Mesenchymal stem cell (in vitro differentiated cells and primary cell): ENCODE measurements at regions not wholly inside any gene's neighbourhood (a gene's known extent, or its start where the extent isn't known, plus 50 kb on each side); places are given as distances from the start of the nearest gene placed in this dataset.

Experiments used
- DNase-seq: peaks from one replicate; pipeline ENCODE4 v3.0.0-alpha.2; 2013
- H2AFZ ChIP-seq: one replicate; pipeline ENCODE4 v1.6.1; 2013; ENCODE audit warnings: low read depth, mild to moderate bottlenecking, control low read depth, inconsistent platforms, low read length, moderate library complexity
- H2AK5ac ChIP-seq: 2 replicates; pipeline ENCODE4 v1.6.1; 2013; ENCODE audit warnings: low read length, moderate library complexity, mild to moderate bottlenecking, inconsistent platforms; ENCODE audit not compliant: severe bottlenecking
- H2BK120ac ChIP-seq: one replicate; pipeline ENCODE4 v1.6.1; 2013; ENCODE audit warnings: low read depth, mild to moderate bottlenecking, inconsistent platforms, low read length, moderate library complexity
- H2BK12ac ChIP-seq, 2 experiments: one replicate each; pipeline ENCODE4 v1.6.1; 2013; ENCODE audit warnings: inconsistent platforms in 2 of 2, low read length in 2 of 2, mild to moderate bottlenecking in 2 of 2, moderate library complexity in 2 of 2, control low read depth in 1 of 2
- H2BK15ac ChIP-seq: one replicate; pipeline ENCODE4 v1.6.1; 2013; ENCODE audit warnings: mild to moderate bottlenecking, low read depth, inconsistent platforms; ENCODE audit not compliant: poor library complexity, severe bottlenecking
- H2BK5ac ChIP-seq: 2 replicates; pipeline ENCODE4 v1.6.1; 2013; ENCODE audit warnings: low read depth, mild to moderate bottlenecking, low read length, control low read depth, inconsistent platforms; ENCODE audit not compliant: poor library complexity, severe bottlenecking
- H3K14ac ChIP-seq, 2 experiments: one replicate each; pipeline ENCODE4 v1.6.1; 2013; ENCODE audit warnings: inconsistent platforms in 2 of 2, low read length in 2 of 2, control low read depth in 1 of 2, mild to moderate bottlenecking in 1 of 2, moderate library complexity in 1 of 2
- H3K18ac ChIP-seq, 2 experiments: one replicate each; pipeline ENCODE4 v1.6.1; 2013; ENCODE audit warnings: inconsistent platforms in 2 of 2, low read length in 2 of 2, control low read depth in 1 of 2, low read depth in 1 of 2, mild to moderate bottlenecking in 1 of 2
- H3K23ac ChIP-seq, 2 experiments: one replicate each; pipeline ENCODE4 v1.6.1; 2013; ENCODE audit warnings: inconsistent platforms in 2 of 2, low read length in 2 of 2, mild to moderate bottlenecking in 2 of 2, moderate library complexity in 2 of 2, control low read depth in 1 of 2
- H3K27ac ChIP-seq: 2 replicates; pipeline ENCODE4 v1.5.1; 2013; ENCODE audit warnings: mild to moderate bottlenecking, moderate library complexity, low read length, control low read depth, inconsistent platforms; ENCODE audit not compliant: poor library complexity, severe bottlenecking
- H3K27me3 ChIP-seq, 2 experiments: 2 replicates each; pipeline versions ENCODE4 v1.6.1 to v1.7.0; 2013; ENCODE audit warnings: low read length in 2 of 2, mild to moderate bottlenecking in 2 of 2, moderate library complexity in 2 of 2, control low read depth in 1 of 2, inconsistent platforms in 1 of 2; ENCODE audit not compliant: control insufficient read depth in 1 of 2, insufficient read depth in 1 of 2
- H3K36me3 ChIP-seq, 2 experiments: 2 replicates each; pipeline versions ENCODE4 v1.6.1 to v1.7.0; 2013; ENCODE audit warnings: low read length in 2 of 2, control low read depth in 1 of 2, inconsistent platforms in 1 of 2, low read depth in 1 of 2, mild to moderate bottlenecking in 1 of 2; ENCODE audit not compliant: insufficient read depth in 2 of 2, control insufficient read depth in 1 of 2
- H3K4ac ChIP-seq, 2 experiments: one replicate each; pipeline ENCODE4 v1.6.1; 2013; ENCODE audit warnings: inconsistent platforms in 2 of 2, low read length in 2 of 2, mild to moderate bottlenecking in 2 of 2, moderate library complexity in 2 of 2, control low read depth in 1 of 2, low read depth in 1 of 2
- H3K4me1 ChIP-seq: 2 replicates; pipeline ENCODE4 v1.6.1; 2013; ENCODE audit warnings: low read depth, low read length, control low read depth; ENCODE audit not compliant: control insufficient read depth, insufficient read depth
- H3K4me2 ChIP-seq: 2 replicates; pipeline ENCODE4 v1.6.1; 2013; ENCODE audit warnings: low read length, mild to moderate bottlenecking, inconsistent platforms; ENCODE audit not compliant: poor library complexity, severe bottlenecking
- H3K4me3 ChIP-seq, 2 experiments: 2 replicates each; pipeline versions ENCODE4 v1.5.1 to v1.7.0; 2013; ENCODE audit warnings: low read length in 2 of 2, mild to moderate bottlenecking in 2 of 2, control low read depth in 1 of 2, low read depth in 1 of 2; ENCODE audit not compliant: insufficient read depth in 1 of 2
- H3K79me1 ChIP-seq: replicated peaks from 2 replicates; pipeline ENCODE4 v1.6.1; 2013; ENCODE audit warnings: mild to moderate bottlenecking, control low read depth, low read length, inconsistent platforms; ENCODE audit not compliant: poor library complexity, severe bottlenecking
- H3K9ac ChIP-seq: 2 replicates; pipeline ENCODE4 v1.7.0; 2013; ENCODE audit warnings: mild to moderate bottlenecking, low read length, moderate library complexity
- H3K9me3 ChIP-seq: 2 replicates; pipeline ENCODE4 v1.7.0; 2013; ENCODE audit warnings: mild to moderate bottlenecking, low read length; ENCODE audit not compliant: control insufficient read depth
- H4K8ac ChIP-seq: one replicate; pipeline ENCODE4 v1.6.1; 2013; ENCODE audit warnings: inconsistent platforms, mild to moderate bottlenecking, low read length, moderate library complexity
- H4K91ac ChIP-seq: one replicate; pipeline ENCODE4 v1.6.1; 2013; ENCODE audit warnings: mild to moderate bottlenecking, low read length, inconsistent platforms
- WGBS: methylation state at CpG from one replicate; pipeline ENCODE4 v1.1.7; 2013; ENCODE audit warnings: mixed read lengths; 5-methylcytosine and 5-hydroxymethylcytosine counted together

DNA sequence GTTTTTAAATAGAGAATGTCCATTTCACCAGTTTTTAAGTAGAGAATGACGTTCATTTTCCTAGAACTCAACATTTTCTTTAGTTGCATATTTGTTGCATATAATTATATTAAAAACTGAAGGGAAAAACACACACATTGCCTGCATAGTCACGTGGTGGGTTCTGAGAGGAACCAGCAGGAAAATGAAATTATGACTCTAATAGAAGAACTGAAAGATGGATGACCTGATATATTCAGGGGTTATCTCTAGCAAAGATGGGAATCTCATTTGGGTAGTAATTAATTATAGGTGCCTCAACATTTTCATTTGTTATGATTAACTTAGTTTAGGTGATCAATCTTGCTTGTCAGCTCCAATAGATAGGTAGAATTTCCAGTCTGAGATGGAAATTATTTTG is 288.3 kb downstream of the TRIB2 start:
- H2AK5ac ChIP-seq, result no peak overlapping the region
- no peaks in the 10 kb centered on the region for H3K9me3 ChIP-seq
- H3K79me1 ChIP-seq, result no peaks in the 10 kb centered on the region
- H3K4me2 ChIP-seq, result no peak overlapping the region
- H2BK12ac ChIP-seq, result no peak overlapping the region
- no peak overlapping the region for H3K4ac ChIP-seq
- WGBS, result 80% methylated on average over 1 of the region's 2 CpGs
- no peak overlapping the region for H3K18ac ChIP-seq
- no peaks in the 10 kb centered on the region for H3K27me3 ChIP-seq
- H3K4me3 ChIP-seq, result peak overlapping the region in 1 of 2 experiments; percentile 13
- no peak overlapping the region for H2BK5ac ChIP-seq
- H4K8ac ChIP-seq, result no peak overlapping the region
- no peak overlapping the region for H3K14ac ChIP-seq
- no peak overlapping the region for H3K9ac ChIP-seq
- no peak overlapping the region for H2BK15ac ChIP-seq
- H2AFZ ChIP-seq, result no peak overlapping the region
- DNase-seq, result no peak
- H4K91ac ChIP-seq, result no peak overlapping the region
- H2BK120ac ChIP-seq, result no peak overlapping the region
- H3K23ac ChIP-seq, result no peak overlapping the region
- no peak overlapping the region for H3K27ac ChIP-seq
- no peaks in the 10 kb centered on the region for H3K36me3 ChIP-seq
- no peaks in the 10 kb centered on the region for H3K4me1 ChIP-seq

DNA sequence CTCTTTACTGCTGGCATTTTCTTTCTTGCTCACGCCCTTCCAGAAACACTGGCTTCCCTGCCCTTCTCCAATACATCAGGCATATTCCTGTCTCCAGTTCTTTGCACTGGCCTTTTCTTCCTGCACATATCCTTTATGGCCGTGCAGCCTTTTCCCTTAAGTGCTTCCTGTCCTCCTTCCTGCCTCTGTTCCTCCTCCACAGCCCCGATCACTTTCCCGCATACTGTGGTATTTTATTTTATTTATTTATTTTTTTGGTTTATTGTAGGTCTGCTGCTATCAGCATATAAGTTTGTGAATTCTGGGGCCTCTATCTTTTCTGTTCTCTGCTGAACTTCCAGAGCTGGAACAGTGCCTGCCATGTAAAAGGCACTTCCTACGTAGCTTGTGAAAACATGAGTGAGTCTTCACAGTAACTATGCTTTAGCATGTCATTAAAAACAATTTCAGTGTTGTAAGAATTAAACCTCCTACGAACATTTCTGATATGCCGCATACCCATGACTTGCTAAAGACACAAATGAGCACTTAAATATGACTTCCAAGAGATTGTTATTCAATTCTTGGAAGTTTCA is 289.1 kb downstream of the TRIB2 start:
- Histone ChIP-seq H3K4me1 (no peaks in the 10 kb centered on the region), H3K36me3 (no peaks in the 10 kb centered on the region), H2BK15ac (no peak overlapping the region), H3K23ac (no peak overlapping the region), H3K9me3 (no peaks in the 10 kb centered on the region), H2AK5ac (no peak overlapping the region), H2BK12ac (peak overlapping the region; percentile 15 to 70), H3K79me1 (no peaks in the 10 kb centered on the region), H3K14ac (no peak overlapping the region), H3K18ac (peak overlapping the region; percentile 11 to 61), H3K4ac (no peak overlapping the region), H3K27me3 (no peaks in the 10 kb centered on the region), H4K91ac (no peak overlapping the region), H2AFZ (no peak overlapping the region), H4K8ac (no peak overlapping the region), H3K27ac (no peak overlapping the region), H2BK120ac (peak overlapping the region; percentile 50), H3K4me2 (no peak overlapping the region), H2BK5ac (no peak overlapping the region), H3K9ac (no peak overlapping the region), H3K4me3 (peak overlapping the region in 1 of 2 experiments; percentile 52)
- DNase-seq, result peak; percentile 46
- 10% methylated on average over 3 of the region's 7 CpGs for WGBS

DNA sequence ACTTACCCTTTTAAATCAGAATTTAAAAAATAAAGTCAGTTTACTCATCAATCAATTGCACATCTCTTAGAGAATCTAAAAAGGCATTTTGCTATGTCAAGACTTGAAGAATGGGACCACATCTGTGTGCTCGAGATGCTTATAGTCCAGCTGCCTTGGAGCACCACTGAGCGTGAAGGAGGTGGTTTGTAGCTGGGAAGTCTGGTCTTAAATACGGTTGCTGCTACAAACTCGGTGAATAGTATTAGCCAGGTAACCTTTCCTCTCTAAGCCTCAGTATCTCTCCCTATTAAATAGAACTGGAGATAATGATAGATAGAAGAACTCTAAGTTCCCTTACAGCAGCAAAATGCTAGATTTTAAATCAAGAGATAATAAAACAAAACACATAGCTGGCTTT is 289.7 kb downstream of the TRIB2 start:
- Histone ChIP-seq H4K8ac (no peak overlapping the region), H3K4ac (peak overlapping the region in 1 of 2 experiments; percentile 19), H3K14ac (no peak overlapping the region), H3K27ac (no peak overlapping the region), H3K27me3 (no peaks in the 10 kb centered on the region), H3K79me1 (no peaks in the 10 kb centered on the region), H2AK5ac (no peak overlapping the region), H2AFZ (no peak overlapping the region), H2BK120ac (no peak overlapping the region), H4K91ac (no peak overlapping the region), H3K4me3 (peak overlapping the region in 1 of 2 experiments; percentile 52), H3K4me2 (no peak overlapping the region), H3K9ac (peak overlapping the region; percentile 23), H2BK12ac (peak overlapping the region; percentile 47 to 80), H3K18ac (peak overlapping the region in 1 of 2 experiments; percentile 15), H3K36me3 (no peaks in the 10 kb centered on the region), H2BK15ac (no peak overlapping the region), H3K9me3 (no peaks in the 10 kb centered on the region), H3K23ac (no peak overlapping the region), H3K4me1 (no peaks in the 10 kb centered on the region), H2BK5ac (no peak overlapping the region)
- 12% methylated on average over 2 of the region's 4 CpGs for WGBS
- peak; percentile 40 for DNase-seq

DNA sequence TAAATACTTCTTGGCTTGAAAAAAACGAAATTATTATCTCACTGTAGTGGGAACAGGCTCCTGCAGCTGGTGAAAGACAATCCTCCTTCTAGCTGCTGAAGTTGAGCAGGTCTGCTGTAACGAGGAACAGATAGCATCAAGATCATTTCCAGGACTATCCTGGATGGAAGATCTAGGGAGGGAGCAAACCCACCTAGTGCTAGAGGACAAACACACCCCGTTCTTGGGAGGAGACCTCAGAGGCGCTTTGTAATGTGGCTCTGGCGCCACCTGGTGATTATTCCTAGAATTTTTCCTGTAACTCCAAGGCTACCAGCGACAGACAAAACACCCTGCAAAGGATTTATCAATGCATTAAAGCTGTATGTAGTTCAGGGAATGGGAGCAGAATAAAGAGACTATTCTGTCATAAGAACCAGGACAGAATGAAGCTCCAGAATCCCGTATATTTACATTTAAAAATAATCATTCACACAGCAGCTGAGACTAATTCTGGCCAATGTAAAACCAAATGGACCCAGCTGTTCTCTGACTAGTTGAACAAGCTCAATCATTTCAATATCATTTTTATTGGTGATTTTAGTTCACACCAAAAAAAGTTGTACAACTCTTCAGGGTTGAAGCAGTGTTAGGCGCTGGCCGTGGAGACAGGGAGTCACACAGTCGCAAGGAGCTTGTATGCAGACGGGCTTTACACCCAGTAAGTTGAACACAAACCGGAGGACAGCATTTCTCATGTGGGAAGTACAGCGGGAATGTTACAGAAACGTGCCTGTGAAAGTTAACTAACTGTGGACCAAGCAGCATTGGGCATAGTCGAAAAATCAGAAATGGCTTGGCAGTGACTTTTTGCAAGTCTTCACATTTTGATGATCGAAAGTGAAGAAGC is 290.3 kb downstream of the TRIB2 start:
- Histone ChIP-seq H3K4ac (peak overlapping the region in 1 of 2 experiments; percentile 32), H3K4me1 (no peaks in the 10 kb centered on the region), H4K91ac (peak overlapping the region; percentile 1), H2BK15ac (peak overlapping the region; percentile 33), H2BK120ac (no peak overlapping the region), H3K4me2 (no peak overlapping the region), H3K18ac (peak overlapping the region in 1 of 2 experiments; percentile 25), H3K9ac (peak overlapping the region; percentile 51), H2AK5ac (no peak overlapping the region), H3K14ac (no peak overlapping the region), H3K79me1 (no peaks in the 10 kb centered on the region), H4K8ac (peak overlapping the region; percentile 21), H2BK12ac (peak overlapping the region in 1 of 2 experiments; percentile 23), H3K27ac (no peak overlapping the region), H3K36me3 (no peaks in the 10 kb centered on the region), H2AFZ (no peak overlapping the region), H2BK5ac (no peak overlapping the region), H3K4me3 (peak overlapping the region in 1 of 2 experiments; percentile 52), H3K9me3 (no peaks in the 10 kb centered on the region), H3K23ac (no peak overlapping the region), H3K27me3 (no peaks in the 10 kb centered on the region)
- DNase-seq, result peak; percentile 82
- WGBS, result 43% methylated on average over 14 of the region's 16 CpGs
